PC-3 (cell line): ENCODE measurements at regions not wholly inside any gene's neighbourhood (a gene's known extent, or its start where the extent isn't known, plus 50 kb on each side); places are given as distances from the start of the nearest gene placed in this dataset.

Experiments
- EZH2 ChIP-seq: fragments of 300-600 bp; sonication (generic); IDR thresholded peaks from one replicate; pipeline ENCODE4 v1.6.1; 2017; ENCODE audit warnings: antibody characterized with exemption, mild to moderate bottlenecking, low read length; ENCODE audit not compliant: unreplicated experiment
- EZH2phosphoT487 ChIP-seq: fragments of 300-600 bp; sonication (generic); IDR thresholded peaks from 2 replicates; pipeline ENCODE4 v1.6.1; 2018; ENCODE audit warnings: mild to moderate bottlenecking, antibody characterized with exemption, low read length, borderline replicate concordance
- TF ChIP-seq, protein P1 (sequence below): fragments of 300-600 bp; sonication (generic); conservative IDR thresholded peaks from 2 replicates; pipeline ENCODE4 v1.5.1; 2017; ENCODE audit warnings: antibody characterized with exemption, low read depth, mild to moderate bottlenecking, low read length

DNA sequence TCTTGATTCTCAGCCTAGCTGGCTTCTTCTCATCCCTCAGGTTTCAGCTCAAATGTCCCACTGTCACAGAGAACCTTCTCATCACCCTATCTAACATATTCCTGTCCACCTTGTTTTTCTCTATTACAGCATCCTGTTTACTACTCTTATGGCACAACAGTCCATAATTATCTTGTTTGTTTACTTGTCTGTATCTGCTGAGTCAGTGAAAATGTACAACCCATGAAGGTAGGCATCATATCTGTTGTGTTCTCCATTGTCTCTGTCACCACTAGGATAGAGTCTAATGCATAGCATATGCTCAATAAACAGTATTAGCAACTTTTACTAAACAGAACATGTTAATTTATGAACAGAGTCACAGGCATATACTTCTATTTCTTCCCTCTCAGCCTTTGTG lies 261.7 kb downstream of the ETAA1 start:
- no peak for TF ChIP-seq EZH2
- TF ChIP-seq, protein P1, sequence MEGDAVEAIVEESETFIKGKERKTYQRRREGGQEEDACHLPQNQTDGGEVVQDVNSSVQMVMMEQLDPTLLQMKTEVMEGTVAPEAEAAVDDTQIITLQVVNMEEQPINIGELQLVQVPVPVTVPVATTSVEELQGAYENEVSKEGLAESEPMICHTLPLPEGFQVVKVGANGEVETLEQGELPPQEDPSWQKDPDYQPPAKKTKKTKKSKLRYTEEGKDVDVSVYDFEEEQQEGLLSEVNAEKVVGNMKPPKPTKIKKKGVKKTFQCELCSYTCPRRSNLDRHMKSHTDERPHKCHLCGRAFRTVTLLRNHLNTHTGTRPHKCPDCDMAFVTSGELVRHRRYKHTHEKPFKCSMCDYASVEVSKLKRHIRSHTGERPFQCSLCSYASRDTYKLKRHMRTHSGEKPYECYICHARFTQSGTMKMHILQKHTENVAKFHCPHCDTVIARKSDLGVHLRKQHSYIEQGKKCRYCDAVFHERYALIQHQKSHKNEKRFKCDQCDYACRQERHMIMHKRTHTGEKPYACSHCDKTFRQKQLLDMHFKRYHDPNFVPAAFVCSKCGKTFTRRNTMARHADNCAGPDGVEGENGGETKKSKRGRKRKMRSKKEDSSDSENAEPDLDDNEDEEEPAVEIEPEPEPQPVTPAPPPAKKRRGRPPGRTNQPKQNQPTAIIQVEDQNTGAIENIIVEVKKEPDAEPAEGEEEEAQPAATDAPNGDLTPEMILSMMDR, result no peak
- TF ChIP-seq EZH2phosphoT487, result no peak
